ENCODE measurements at regions not wholly inside any gene's neighbourhood (a gene's known extent, or its start where the extent isn't known, plus 50 kb on each side); places are given as distances from the start of the nearest gene placed in this dataset.

DNA sequence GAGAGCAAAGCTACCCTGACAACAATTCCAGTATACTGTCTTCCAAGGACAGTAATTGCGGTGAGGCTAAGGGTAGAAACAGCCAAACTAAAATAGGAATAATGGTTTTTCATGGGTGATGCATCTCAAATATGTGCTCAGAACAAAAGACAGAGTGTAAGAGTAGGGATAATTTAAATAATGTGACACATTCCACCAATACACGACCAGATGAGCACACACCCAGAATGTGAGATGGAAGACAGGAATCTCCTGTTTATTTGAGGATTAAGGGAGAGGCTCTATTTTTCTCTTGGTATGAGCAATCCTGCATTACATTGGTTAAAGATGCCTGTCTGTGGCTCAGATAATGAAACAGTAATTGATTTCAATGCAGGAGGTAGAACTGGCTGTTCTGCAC, 292.9 kb upstream of the ZFP64 start:
- Mint-ChIP-seq H3K4me3 (ENCODE audit: unreplicated experiment) (no peak overlapping the region), H3K27ac (ENCODE audit: unreplicated experiment) (no peak overlapping the region), H3K4me1 (ENCODE audit: low read depth, unreplicated experiment) (peaks cover 8% of the 10 kb centered on the region), H3K36me3 (ENCODE audit: insufficient read depth, unreplicated experiment) (no peaks in the 10 kb centered on the region), H3K27me3 (ENCODE audit: insufficient read depth, unreplicated experiment) (peaks cover 10% of the 10 kb centered on the region), H3K9me3 (ENCODE audit: unreplicated experiment) (no peaks in the 10 kb centered on the region)
- TF ChIP-seq, protein P1, sequence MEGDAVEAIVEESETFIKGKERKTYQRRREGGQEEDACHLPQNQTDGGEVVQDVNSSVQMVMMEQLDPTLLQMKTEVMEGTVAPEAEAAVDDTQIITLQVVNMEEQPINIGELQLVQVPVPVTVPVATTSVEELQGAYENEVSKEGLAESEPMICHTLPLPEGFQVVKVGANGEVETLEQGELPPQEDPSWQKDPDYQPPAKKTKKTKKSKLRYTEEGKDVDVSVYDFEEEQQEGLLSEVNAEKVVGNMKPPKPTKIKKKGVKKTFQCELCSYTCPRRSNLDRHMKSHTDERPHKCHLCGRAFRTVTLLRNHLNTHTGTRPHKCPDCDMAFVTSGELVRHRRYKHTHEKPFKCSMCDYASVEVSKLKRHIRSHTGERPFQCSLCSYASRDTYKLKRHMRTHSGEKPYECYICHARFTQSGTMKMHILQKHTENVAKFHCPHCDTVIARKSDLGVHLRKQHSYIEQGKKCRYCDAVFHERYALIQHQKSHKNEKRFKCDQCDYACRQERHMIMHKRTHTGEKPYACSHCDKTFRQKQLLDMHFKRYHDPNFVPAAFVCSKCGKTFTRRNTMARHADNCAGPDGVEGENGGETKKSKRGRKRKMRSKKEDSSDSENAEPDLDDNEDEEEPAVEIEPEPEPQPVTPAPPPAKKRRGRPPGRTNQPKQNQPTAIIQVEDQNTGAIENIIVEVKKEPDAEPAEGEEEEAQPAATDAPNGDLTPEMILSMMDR (IDR thresholded peaks at IDR 0.05; ENCODE audit: insufficient read depth in 1 of 2, low read depth in 1 of 2, low read length in 1 of 2, severe bottlenecking in 1 of 2, unreplicated experiment in 1 of 2) = no peak
- Histone ChIP-seq H3K4me3 (ENCODE audit: low read depth, low read length) (no peak overlapping the region), H3K36me3 (ENCODE audit: control insufficient read depth, insufficient read depth, low read length) (no peaks in the 10 kb centered on the region), H3K27me3 (replicated peaks; ENCODE audit: control insufficient read depth, insufficient read depth, low read length) (no peaks in the 10 kb centered on the region), H3K9me3 (no peaks in the 10 kb centered on the region), H3K4me1 (0 out of 2 replicates have a peak, but pooled peaks cover 3% of the 10 kb centered on the region)
- DNase-seq = no peak
- intact Hi-C loops (cut with micrococcal nuclease; ENCODE audit: unreplicated experiment) = no loop called here
- ChIA-PET POLR2A (interaction anchor here (0.7 kb wide), 1 partner anchor 1026 kb away, joined by 26 read pairs; no protein-coding TSS in a partner anchor), CTCF (interaction anchor here (1.1 kb wide), 1 partner anchor 13 kb away, joined by 4 read pairs; no protein-coding TSS in a partner anchor)
- no TSS peak for BruUV-seq (replicated peaks)

DNA sequence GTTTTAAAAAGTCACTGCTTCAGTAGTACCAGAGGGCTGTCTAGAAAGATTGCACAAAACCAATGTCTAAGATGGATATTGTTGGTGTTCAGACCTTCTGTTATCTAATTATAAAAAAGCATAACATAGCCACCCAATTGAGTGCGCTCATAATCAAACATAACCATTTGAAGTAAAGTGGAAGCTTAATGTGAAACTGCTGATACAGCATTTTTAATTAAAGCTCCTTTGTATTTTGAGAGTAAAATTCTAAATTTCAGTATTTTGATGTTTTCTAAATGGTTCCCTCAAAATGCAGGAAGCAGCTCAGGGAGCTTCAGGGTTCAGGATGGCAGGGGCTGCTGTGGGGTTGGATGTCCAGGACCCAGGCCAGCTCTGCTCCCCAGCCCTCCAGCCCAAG, 291.8 kb upstream of the ZFP64 start:
- Mint-ChIP-seq H3K27ac (ENCODE audit: unreplicated experiment) (no peak overlapping the region), H3K9me3 (ENCODE audit: unreplicated experiment) (no peaks in the 10 kb centered on the region), H3K36me3 (ENCODE audit: insufficient read depth, unreplicated experiment) (no peaks in the 10 kb centered on the region), H3K4me3 (ENCODE audit: unreplicated experiment) (no peak overlapping the region), H3K4me1 (ENCODE audit: low read depth, unreplicated experiment) (peaks cover 8% of the 10 kb centered on the region), H3K27me3 (ENCODE audit: insufficient read depth, unreplicated experiment) (peaks cover 12% of the 10 kb centered on the region)
- ChIA-PET POLR2A (no interaction called here), CTCF (no interaction called here)
- Histone ChIP-seq H3K9me3 (no peaks in the 10 kb centered on the region), H3K36me3 (ENCODE audit: control insufficient read depth, insufficient read depth, low read length) (no peaks in the 10 kb centered on the region), H3K4me3 (ENCODE audit: low read depth, low read length) (no peak overlapping the region), H3K4me1 (0 out of 2 replicates have a peak, but pooled peaks cover 3% of the 10 kb centered on the region), H3K27me3 (replicated peaks; ENCODE audit: control insufficient read depth, insufficient read depth, low read length) (no peaks in the 10 kb centered on the region)
- TF ChIP-seq, protein P1 (IDR thresholded peaks at IDR 0.05; ENCODE audit: insufficient read depth in 1 of 2, low read depth in 1 of 2, low read length in 1 of 2, severe bottlenecking in 1 of 2, unreplicated experiment in 1 of 2) = no peak
- DNase-seq = no peak
- intact Hi-C loops (cut with micrococcal nuclease; ENCODE audit: unreplicated experiment) = no loop called here
- no TSS peak for BruUV-seq (replicated peaks)

DNA sequence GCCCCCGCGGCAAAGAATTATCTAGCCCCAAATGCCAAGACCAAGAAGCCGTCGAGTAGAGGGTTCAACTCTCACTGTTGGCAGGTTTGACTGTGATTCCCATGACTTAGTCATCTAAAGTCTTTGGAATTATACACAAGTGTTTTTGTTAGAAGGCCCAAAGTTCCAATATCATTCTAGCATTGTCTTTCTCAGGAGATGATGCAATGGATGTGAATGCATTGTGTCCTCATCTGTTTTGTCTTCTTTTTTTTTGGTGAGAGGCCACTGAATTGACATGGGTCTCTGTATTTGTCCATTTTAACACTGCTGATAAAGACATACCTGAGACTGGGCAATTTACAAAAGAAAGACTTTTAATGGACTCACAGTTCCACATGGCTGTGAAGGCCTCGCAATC, 290.5 kb upstream of the ZFP64 start:
- TF ChIP-seq, protein P1 (IDR thresholded peaks at IDR 0.05; ENCODE audit: insufficient read depth in 1 of 2, low read depth in 1 of 2, low read length in 1 of 2, severe bottlenecking in 1 of 2, unreplicated experiment in 1 of 2) = no peak
- H3K9me3 ChIP-seq = no peaks in the 10 kb centered on the region
- Mint-ChIP-seq H3K36me3 (ENCODE audit: insufficient read depth, unreplicated experiment) (no peaks in the 10 kb centered on the region), H3K9me3 (ENCODE audit: unreplicated experiment) (no peaks in the 10 kb centered on the region), H3K4me3 (ENCODE audit: unreplicated experiment) (no peak overlapping the region), H3K27me3 (ENCODE audit: insufficient read depth, unreplicated experiment) (peaks cover 13% of the 10 kb centered on the region), H3K27ac (ENCODE audit: unreplicated experiment) (no peak overlapping the region), H3K4me1 (ENCODE audit: low read depth, unreplicated experiment) (peaks cover 8% of the 10 kb centered on the region)
- ChIA-PET CTCF (no interaction called here), POLR2A (no interaction called here)
- DNase-seq = no peak
- no peaks in the 10 kb centered on the region for H3K27me3 ChIP-seq (replicated peaks; ENCODE audit: control insufficient read depth, insufficient read depth, low read length)
- 0 out of 2 replicates have a peak, but pooled peaks cover 3% of the 10 kb centered on the region for H3K4me1 ChIP-seq
- no peak overlapping the region for H3K4me3 ChIP-seq (ENCODE audit: low read depth, low read length)
- intact Hi-C loops (cut with micrococcal nuclease; ENCODE audit: unreplicated experiment) = no loop called here
- no peaks in the 10 kb centered on the region for H3K36me3 ChIP-seq (ENCODE audit: control insufficient read depth, insufficient read depth, low read length)
- no TSS peak for BruUV-seq (replicated peaks)
